Medulla oblongata (tissue), 1 donor: ENCODE measurements at regions not wholly inside any gene's neighbourhood (a gene's known extent, or its start where the extent isn't known, plus 50 kb on each side); places are given as distances from the start of the nearest gene placed in this dataset.

Experiments
- DNase-seq: peaks from one replicate; pipeline ENCODE4 v3.0.0-alpha.2; 2015; ENCODE audit errors: extremely low spot score

GRCh38 chr21:38985568-38986378, 180.0 kb downstream of the ETS2 start:
- peak; percentile 41 for DNase-seq

GRCh38 chr21:38984982-38985567, 179.3 kb downstream of the ETS2 start:
- DNase-seq, result no peak

- DNase-seq, result no peak
Measured at GRCh38 chr21:38984568-38984967, 178.8 kb downstream of the ETS2 start.

- no peak for DNase-seq
Measured at GRCh38 chr21:38983560-38983959, 177.8 kb downstream of the ETS2 start.

- no peak for DNase-seq
Measured at GRCh38 chr21:38982804-38983203, 177.1 kb downstream of the ETS2 start.

GRCh38 chr21:38982096-38982495, 176.4 kb downstream of the ETS2 start:
- no peak for DNase-seq

GRCh38 chr21:38980416-38981313, 174.9 kb downstream of the ETS2 start:
- no peak for DNase-seq

GRCh38 chr21:38979271-38980121, 173.8 kb downstream of the ETS2 start:
- no peak for DNase-seq

GRCh38 chr21:38976900-38977299, 171.2 kb downstream of the ETS2 start:
- DNase-seq, result no peak

- no peak for DNase-seq
Measured at GRCh38 chr21:38973552-38973951, 167.8 kb downstream of the ETS2 start.

- DNase-seq, result no peak
Measured at GRCh38 chr21:38972078-38972477, 166.3 kb downstream of the ETS2 start.

- no peak for DNase-seq
Measured at GRCh38 chr21:38970765-38971164, 165.0 kb downstream of the ETS2 start.

- no peak for DNase-seq
Measured at GRCh38 chr21:38968887-38969543, 163.3 kb downstream of the ETS2 start.

- DNase-seq, result no peak
Measured at GRCh38 chr21:38965910-38966504, 160.3 kb downstream of the ETS2 start.

GRCh38 chr21:38965241-38965640, 159.5 kb downstream of the ETS2 start:
- DNase-seq, result no peak

GRCh38 chr21:38963006-38963405, 157.3 kb downstream of the ETS2 start:
- no peak for DNase-seq

- no peak for DNase-seq
Measured at GRCh38 chr21:38960251-38960650, 154.5 kb downstream of the ETS2 start.

GRCh38 chr21:38959692-38960061, 153.9 kb downstream of the ETS2 start:
- DNase-seq, result no peak

GRCh38 chr21:38958940-38959691, 153.4 kb downstream of the ETS2 start:
- DNase-seq, result no peak

- no peak for DNase-seq
Measured at GRCh38 chr21:38958323-38958705, 152.6 kb downstream of the ETS2 start.
